ENCODE measurements at regions not wholly inside any gene's neighbourhood (a gene's known extent, or its start where the extent isn't known, plus 50 kb on each side); places are given as distances from the start of the nearest gene placed in this dataset.
"Not testable (repeated sequence)": the region's sequence is repeated elsewhere in the genome, so short reads cannot be mapped to it uniquely, and the experiment has no call there.

- Histone ChIP-seq H3K4me1 (ENCODE audit: low read depth) (no peaks in the 10 kb centered on the region), H3K36me3 (ENCODE audit: low read depth) (no peaks in the 10 kb centered on the region), H3K9me3 (no peaks in the 10 kb centered on the region), H3K4me3 (no peak overlapping the region)
- no peak for DNase-seq
- intact Hi-C loops (cut with DNase I, micrococcal nuclease) = no loop called here
- no peak for TF ChIP-seq CTCF (IDR thresholded peaks at IDR 0.05)
- no peak for ATAC-seq
Observed at GRCh38 chr9:78091731-78092130, 60.1 kb upstream of the GNAQ start.

GRCh38 chr9:78089111-78089510, 57.5 kb upstream of the GNAQ start:
- no peaks in the 10 kb centered on the region for H3K9me3 ChIP-seq
- ATAC-seq = no peak
- no peaks in the 10 kb centered on the region for H3K36me3 ChIP-seq (ENCODE audit: low read depth)
- DNase-seq = no peak
- no peaks in the 10 kb centered on the region for H3K4me1 ChIP-seq (ENCODE audit: low read depth)
- intact Hi-C loops (cut with DNase I, micrococcal nuclease) = no loop called here
- no peak overlapping the region for H3K4me3 ChIP-seq
- TF ChIP-seq CTCF (IDR thresholded peaks at IDR 0.05) = no peak

GRCh38 chr9:78088190-78088589, 56.6 kb upstream of the GNAQ start:
- H3K4me3 ChIP-seq; DNase-seq; H3K36me3 ChIP-seq (ENCODE audit: low read depth); H3K9me3 ChIP-seq; H3K4me1 ChIP-seq (ENCODE audit: low read depth); ATAC-seq; intact Hi-C loops (cut with DNase I, micrococcal nuclease): not testable (repeated sequence)

Measured in mucosa of descending colon (tissue), 3 donors.